GM23338 (cell line): ENCODE measurements at regions not wholly inside any gene's neighbourhood (a gene's known extent, or its start where the extent isn't known, plus 50 kb on each side); places are given as distances from the start of the nearest gene placed in this dataset.

ENCODE experiments used
- ATAC-seq: fragments of 200-7000 bp; cut with Tn5 transposase; 3 replicates; pipeline ENCODE4 v1.9.1; 2020
- DNase-seq: peaks from one replicate; pipeline ENCODE4 v3.0.0-alpha.2; 2015; ENCODE audit warnings: low spot score
- H2AFZ ChIP-seq: fragments of 200-600 bp; sonication (generic); 2 replicates; pipeline ENCODE4 v1.8.0; 2016; ENCODE audit warnings: antibody characterized with exemption, mild to moderate bottlenecking, moderate library complexity
- H3F3A ChIP-seq: fragments of 200-600 bp; sonication (generic); replicated peaks from 2 replicates; pipeline ENCODE4 v1.8.0; 2017; ENCODE audit warnings: antibody characterized with exemption, mixed run types, low read depth
- H3K27ac ChIP-seq: fragments of 200-600 bp; sonication (generic); 2 replicates; pipeline ENCODE4 v1.6.1; 2016; ENCODE audit warnings: low read depth
- H3K27me3 ChIP-seq: fragments of 200-600 bp; sonication (generic); 2 replicates; pipeline ENCODE4 v1.8.0; 2016; ENCODE audit warnings: mild to moderate bottlenecking, mixed run types, moderate library complexity; ENCODE audit not compliant: insufficient read depth
- H3K36me3 ChIP-seq: fragments of 200-600 bp; sonication (generic); 2 replicates; pipeline ENCODE4 v1.8.0; 2016; ENCODE audit warnings: mild to moderate bottlenecking; ENCODE audit not compliant: insufficient read depth
- H3K4me1 ChIP-seq: fragments of 200-600 bp; sonication (generic); 2 replicates; pipeline ENCODE4 v1.8.0; 2016; ENCODE audit warnings: mild to moderate bottlenecking, moderate library complexity; ENCODE audit not compliant: insufficient read depth
- H3K4me2 ChIP-seq: fragments of 200-600 bp; sonication (generic); 2 replicates; pipeline ENCODE4 v1.7.1; 2017; ENCODE audit warnings: mixed run types
- H3K4me3 ChIP-seq: fragments of 200-600 bp; sonication (generic); 2 replicates; pipeline ENCODE4 v1.6.1; 2016; ENCODE audit warnings: mixed run types
- H3K79me2 ChIP-seq: fragments of 200-600 bp; sonication (generic); replicated peaks from 2 replicates; pipeline ENCODE4 v1.8.0; 2017; ENCODE audit warnings: mild to moderate bottlenecking; ENCODE audit not compliant: insufficient read depth
- H3K9me2 ChIP-seq: fragments of 200-600 bp; sonication (generic); 2 replicates; pipeline ENCODE4 v1.8.0; 2017; ENCODE audit not compliant: insufficient read depth
- H4K20me1 ChIP-seq: fragments of 200-600 bp; sonication (generic); replicated peaks from 2 replicates; pipeline ENCODE4 v1.8.0; 2017; ENCODE audit warnings: mild to moderate bottlenecking; ENCODE audit not compliant: insufficient read depth
- H3K27ac Mint-ChIP-seq: 2 replicates; pipeline ENCODE4 v1.8.0; 2020; ENCODE audit warnings: inconsistent platforms, mild to moderate bottlenecking, moderate library complexity, mixed read lengths
- H3K27me3 Mint-ChIP-seq: 3 replicates; pipeline ENCODE4 v1.8.0; 2022; ENCODE audit warnings: low read depth, mild to moderate bottlenecking, moderate library complexity, mixed read lengths, inconsistent platforms; ENCODE audit not compliant: insufficient read depth, poor library complexity
- H3K36me3 Mint-ChIP-seq: 3 replicates; pipeline ENCODE4 v1.8.0; 2021; ENCODE audit warnings: low read depth, mild to moderate bottlenecking, inconsistent platforms, moderate library complexity, mixed read lengths
- H3K4me1 Mint-ChIP-seq: 3 replicates; pipeline ENCODE4 v1.8.0; 2020; ENCODE audit warnings: mild to moderate bottlenecking, inconsistent platforms, mixed read lengths
- H3K4me3 Mint-ChIP-seq: 3 replicates; pipeline ENCODE4 v1.8.0; 2021; ENCODE audit warnings: moderate library complexity, mild to moderate bottlenecking, inconsistent platforms, mixed read lengths
- H3K9me3 Mint-ChIP-seq: 3 replicates; pipeline ENCODE4 v1.8.0; 2020; ENCODE audit warnings: moderate library complexity, mild to moderate bottlenecking, inconsistent platforms, mixed read lengths
- CTCF ChIP-seq, 2 experiments: fragments of 200-600 bp in 1 of 2; sonication (generic) in 1 of 2; conservative IDR thresholded peaks; 2 replicates each; pipeline versions ENCODE4 v1.5.1 to v1.6.1; 2016 to 2017; ENCODE audit warnings: antibody characterized with exemption in 2 of 2, low read depth in 2 of 2, mild to moderate bottlenecking in 2 of 2, moderate library complexity in 1 of 2
- POLR2AphosphoS5 ChIP-seq: IDR thresholded peaks from 2 replicates; pipeline ENCODE4 v1.6.1; 2016; ENCODE audit warnings: antibody characterized with exemption, low read depth
- REST ChIP-seq: IDR thresholded peaks from one replicate; pipeline ENCODE4 v1.6.1; 2018; ENCODE audit warnings: antibody characterized with exemption; ENCODE audit not compliant: unreplicated experiment
- ZNF462 ChIP-seq: fragments of 250-450 bp; sonication (Bioruptor Pico); IDR thresholded peaks from 2 replicates; pipeline ENCODE4 v1.5.0; 2020; ENCODE audit warnings: mild to moderate bottlenecking, moderate library complexity

GRCh38 chr2:220269367-220269766 is 641.9 kb downstream of the SLC4A3 start (continued):
- no peak for TF ChIP-seq REST

GRCh38 chr2:220270481-220271070 is 643.1 kb downstream of the SLC4A3 start:
- no peak overlapping the region for H3K4me3 Mint-ChIP-seq
- Histone ChIP-seq H3K4me2 (no peak overlapping the region), H4K20me1 (no peaks in the 10 kb centered on the region), H3K9me2 (0 out of 2 replicates have a peak, but pooled peaks cover 9% of the 10 kb centered on the region), H3K27ac (no peak overlapping the region), H3K4me3 (no peak overlapping the region), H2AFZ (no peak overlapping the region), H3F3A (no peaks in the 10 kb centered on the region), H3K79me2 (no peaks in the 10 kb centered on the region), H3K36me3 (no peaks in the 10 kb centered on the region), H3K27me3 (no peaks in the 10 kb centered on the region), H3K4me1 (peaks cover 19% of the 10 kb centered on the region; the same call in 1 of the 2 replicates)
- peaks cover 17% of the 10 kb centered on the region; the same call in 2 of the 3 replicates for H3K36me3 Mint-ChIP-seq
- no peak overlapping the region for H3K27ac Mint-ChIP-seq
- peaks cover 10% of the 10 kb centered on the region; the same call in 2 of the 3 replicates for H3K9me3 Mint-ChIP-seq
- H3K4me1 Mint-ChIP-seq, result peaks cover 21% of the 10 kb centered on the region
- peaks cover 5% of the 10 kb centered on the region for H3K27me3 Mint-ChIP-seq
- no peak for TF ChIP-seq CTCF (conservative IDR thresholded peaks at IDR 0.05; ENCODE audit: low read depth in 2 of 2)
- ATAC-seq (no peak), DNase-seq (no peak)

GRCh38 chr2:220272656-220273055 is 645.2 kb downstream of the SLC4A3 start:
- H3K4me1 Mint-ChIP-seq, result peaks cover 21% of the 10 kb centered on the region
- no peak overlapping the region for H3K4me3 Mint-ChIP-seq
- Histone ChIP-seq H2AFZ (no peak overlapping the region), H3K79me2 (no peaks in the 10 kb centered on the region), H3K27me3 (no peaks in the 10 kb centered on the region), H3K27ac (no peak overlapping the region), H3K4me2 (no peak overlapping the region), H3F3A (no peaks in the 10 kb centered on the region), H3K9me2 (0 out of 2 replicates have a peak, but pooled peaks cover 9% of the 10 kb centered on the region), H4K20me1 (no peaks in the 10 kb centered on the region), H3K4me1 (peaks cover 19% of the 10 kb centered on the region; the same call in 1 of the 2 replicates), H3K36me3 (no peaks in the 10 kb centered on the region), H3K4me3 (no peak overlapping the region)
- H3K27ac Mint-ChIP-seq, result no peak overlapping the region
- no peak for ATAC-seq
- DNase-seq, result no peak
- peaks cover 5% of the 10 kb centered on the region for H3K27me3 Mint-ChIP-seq
- H3K9me3 Mint-ChIP-seq, result peaks cover 1% of the 10 kb centered on the region; the same call in 1 of the 3 replicates
- H3K36me3 Mint-ChIP-seq, result peaks cover 9% of the 10 kb centered on the region; the same call in 1 of the 3 replicates
- TF ChIP-seq CTCF (conservative IDR thresholded peaks at IDR 0.05; ENCODE audit: low read depth in 2 of 2) (no peak), ZNF462 (CRISPR knock-in tag) (no peak), POLR2AphosphoS5 (no peak)
